22Rv1 (cell line): ENCODE measurements at regions not wholly inside any gene's neighbourhood (a gene's known extent, or its start where the extent isn't known, plus 50 kb on each side); places are given as distances from the start of the nearest gene placed in this dataset.
"Not testable (repeated sequence)": the region's sequence is repeated elsewhere in the genome, so short reads cannot be mapped to it uniquely, and the experiment has no call there.

ENCODE experiments used
- H3K27ac ChIP-seq: fragments of 450-650 bp; 2 replicates; pipeline ENCODE4 v1.5.1; 2017
- ZFX ChIP-seq: fragments of 450-650 bp; IDR thresholded peaks from 2 replicates; pipeline ENCODE4 v1.6.1; 2017; ENCODE audit warnings: antibody characterized with exemption, borderline replicate concordance
- TF ChIP-seq, protein P1 (sequence below): fragments of 450-650 bp; IDR thresholded peaks from 2 replicates; pipeline ENCODE4 v1.5.1; 2017; ENCODE audit warnings: mild to moderate bottlenecking

DNA sequence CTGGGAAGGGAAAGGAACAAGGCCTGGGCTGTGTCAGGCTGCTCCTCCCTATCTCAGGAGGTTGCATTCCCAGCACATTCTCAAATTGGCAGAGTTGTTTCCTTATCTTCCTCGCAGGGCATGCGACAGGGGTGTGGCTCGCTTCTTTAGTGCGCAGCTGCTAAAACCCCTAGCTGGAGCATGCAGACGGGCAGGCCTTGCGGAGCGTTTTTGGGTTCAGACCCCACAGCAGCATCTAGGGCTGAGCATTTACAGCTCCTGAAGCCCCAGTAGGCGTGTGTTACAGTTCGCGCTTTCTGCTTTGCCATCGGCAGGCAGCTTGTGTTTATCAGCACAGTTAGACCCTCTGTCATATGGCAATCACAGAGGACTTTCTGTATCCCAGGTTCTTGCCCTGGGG lies 392.4 kb downstream of the TECRL start:
- no peak overlapping the region for H3K27ac ChIP-seq
- TF ChIP-seq, protein P1, sequence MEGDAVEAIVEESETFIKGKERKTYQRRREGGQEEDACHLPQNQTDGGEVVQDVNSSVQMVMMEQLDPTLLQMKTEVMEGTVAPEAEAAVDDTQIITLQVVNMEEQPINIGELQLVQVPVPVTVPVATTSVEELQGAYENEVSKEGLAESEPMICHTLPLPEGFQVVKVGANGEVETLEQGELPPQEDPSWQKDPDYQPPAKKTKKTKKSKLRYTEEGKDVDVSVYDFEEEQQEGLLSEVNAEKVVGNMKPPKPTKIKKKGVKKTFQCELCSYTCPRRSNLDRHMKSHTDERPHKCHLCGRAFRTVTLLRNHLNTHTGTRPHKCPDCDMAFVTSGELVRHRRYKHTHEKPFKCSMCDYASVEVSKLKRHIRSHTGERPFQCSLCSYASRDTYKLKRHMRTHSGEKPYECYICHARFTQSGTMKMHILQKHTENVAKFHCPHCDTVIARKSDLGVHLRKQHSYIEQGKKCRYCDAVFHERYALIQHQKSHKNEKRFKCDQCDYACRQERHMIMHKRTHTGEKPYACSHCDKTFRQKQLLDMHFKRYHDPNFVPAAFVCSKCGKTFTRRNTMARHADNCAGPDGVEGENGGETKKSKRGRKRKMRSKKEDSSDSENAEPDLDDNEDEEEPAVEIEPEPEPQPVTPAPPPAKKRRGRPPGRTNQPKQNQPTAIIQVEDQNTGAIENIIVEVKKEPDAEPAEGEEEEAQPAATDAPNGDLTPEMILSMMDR = no peak
- no peak for TF ChIP-seq ZFX

DNA sequence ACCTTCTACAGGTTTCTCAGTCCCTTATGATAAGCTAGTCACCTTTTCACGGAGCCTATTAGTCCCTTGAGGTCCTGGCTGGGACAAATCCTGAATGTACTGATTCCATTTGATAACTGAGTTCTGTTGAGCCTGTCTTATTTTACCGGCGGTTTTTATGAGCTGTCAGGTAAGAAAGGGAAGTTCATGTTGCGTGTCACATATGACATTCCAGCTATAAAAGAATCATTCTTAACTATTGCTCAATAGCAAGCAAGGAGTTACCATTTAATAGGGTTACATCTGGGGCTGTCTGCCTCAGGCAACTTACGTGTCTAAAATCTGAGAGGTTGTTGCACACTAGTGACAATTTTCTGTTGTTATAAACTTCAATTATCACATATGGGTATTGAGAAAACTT lies 394.6 kb downstream of the TECRL start:
- TF ChIP-seq ZFX = no peak
- TF ChIP-seq, protein P1 = no peak
- H3K27ac ChIP-seq = no peak overlapping the region

DNA sequence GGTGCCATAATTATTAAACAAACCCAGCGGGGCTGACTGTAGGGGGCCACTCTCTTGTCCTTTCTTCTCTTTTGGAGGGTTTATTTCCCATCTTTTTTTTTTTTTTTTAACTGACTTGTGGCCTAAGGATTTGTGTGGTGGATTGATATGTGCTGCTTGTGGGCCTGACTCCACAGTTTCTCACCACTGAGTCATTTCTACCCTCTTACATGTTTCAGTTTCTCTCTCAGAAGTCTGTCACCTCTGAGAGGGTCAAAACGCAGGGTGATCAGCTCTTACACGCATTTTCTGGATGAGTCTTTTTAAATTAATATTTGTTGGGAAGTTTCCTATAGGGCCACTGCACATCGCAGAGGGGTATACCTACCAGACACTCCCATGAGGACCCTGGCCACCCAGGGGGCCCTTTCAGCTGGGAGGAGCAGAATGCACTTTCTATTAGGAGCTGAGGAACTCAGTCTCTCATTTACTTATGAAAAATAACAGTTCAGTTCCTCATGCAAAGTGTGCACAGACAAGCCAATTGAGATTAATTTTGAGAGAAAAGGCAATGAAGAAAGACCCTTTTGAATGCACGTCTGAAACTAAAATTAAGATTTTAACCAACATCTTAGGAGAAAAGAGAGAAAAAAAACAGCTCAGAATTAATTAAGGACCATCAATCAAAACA lies 407.9 kb downstream of the TECRL start:
- H3K27ac ChIP-seq = no peak overlapping the region
- no peak for TF ChIP-seq ZFX
- TF ChIP-seq, protein P1 = no peak

DNA sequence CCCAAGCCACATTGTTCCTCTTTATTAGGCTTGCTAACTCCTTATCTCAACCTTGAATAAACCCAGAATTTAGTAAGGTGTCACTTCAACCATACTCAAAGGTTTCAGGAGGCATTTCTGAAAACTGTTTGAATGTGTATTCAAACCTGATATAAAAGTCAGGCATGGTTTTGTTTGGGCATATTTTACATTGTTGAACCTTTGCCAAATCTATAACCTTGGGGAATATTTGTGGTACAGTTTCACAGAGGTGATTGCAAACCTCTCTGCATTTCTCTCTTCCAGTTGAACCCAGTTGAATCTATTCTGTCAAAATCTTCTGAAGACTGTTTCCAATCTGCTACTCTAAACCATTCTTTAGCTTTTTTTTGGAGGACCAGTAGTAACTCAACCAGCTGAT lies 409.0 kb downstream of the TECRL start:
- H3K27ac ChIP-seq = no peak overlapping the region
- TF ChIP-seq, protein P1 = no peak
- no peak for TF ChIP-seq ZFX

DNA sequence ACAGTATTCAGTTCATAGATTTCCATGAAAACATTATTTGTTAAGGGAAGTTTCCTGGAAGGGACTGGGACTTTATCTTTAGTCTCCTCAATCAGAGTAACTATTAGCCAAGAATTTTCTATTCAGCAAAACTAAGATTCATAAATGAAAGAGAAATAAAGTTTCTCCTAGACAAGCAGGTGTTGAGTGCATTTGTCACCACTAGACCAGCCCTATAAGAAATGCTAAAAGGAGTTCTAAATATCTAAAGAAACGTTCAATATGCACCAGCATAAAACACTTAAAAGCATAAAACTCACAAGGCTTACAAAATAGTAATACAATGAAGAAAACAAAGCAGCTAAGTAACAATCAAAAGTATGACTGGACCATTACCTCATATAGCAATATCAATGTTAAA lies 423.0 kb downstream of the TECRL start:
- TF ChIP-seq, protein P1 = no peak
- no peak for TF ChIP-seq ZFX
- no peak overlapping the region for H3K27ac ChIP-seq

DNA sequence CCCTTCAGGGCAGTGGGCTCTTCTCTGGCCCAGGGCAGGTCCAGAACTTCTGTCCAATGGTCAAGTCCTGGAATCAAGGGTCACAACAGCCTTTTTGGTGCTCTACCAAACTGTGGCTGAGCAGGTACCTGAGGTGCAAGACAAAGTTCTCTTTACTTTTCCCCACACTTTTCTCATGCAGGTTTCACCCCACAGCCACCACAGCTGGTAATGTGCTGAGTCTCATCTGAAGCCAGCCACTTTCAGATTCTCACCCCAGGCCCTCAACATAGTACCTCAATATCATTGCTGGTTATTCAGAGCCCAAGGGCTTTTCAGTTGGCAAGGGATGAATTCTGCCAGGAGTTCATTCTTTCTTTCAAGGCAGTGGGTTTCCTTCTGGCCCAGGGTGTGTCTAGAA lies 426.0 kb downstream of the TECRL start:
- TF ChIP-seq ZFX = no peak
- TF ChIP-seq, protein P1 = no peak
- no peak overlapping the region for H3K27ac ChIP-seq

DNA sequence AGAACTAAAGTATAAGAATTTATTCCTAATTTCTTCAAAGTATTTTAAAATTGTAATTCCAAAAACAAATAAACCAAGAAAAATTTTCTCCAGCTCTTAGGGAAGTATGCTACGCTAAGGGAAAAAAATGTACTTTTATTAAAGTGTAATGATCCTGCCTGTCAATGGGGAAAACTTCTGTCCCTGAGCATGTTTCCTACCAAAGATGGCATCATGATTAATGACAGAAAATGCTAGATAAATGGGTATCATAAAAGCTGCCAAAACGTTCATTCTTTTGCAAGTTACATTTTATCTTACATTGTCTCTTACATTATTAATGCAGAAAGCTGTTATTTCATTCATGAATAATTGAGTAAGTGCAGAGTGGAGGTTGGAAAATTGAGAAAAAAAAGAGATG lies 443.4 kb downstream of the TECRL start:
- TF ChIP-seq ZFX = no peak
- TF ChIP-seq, protein P1 = no peak
- no peak overlapping the region for H3K27ac ChIP-seq

DNA sequence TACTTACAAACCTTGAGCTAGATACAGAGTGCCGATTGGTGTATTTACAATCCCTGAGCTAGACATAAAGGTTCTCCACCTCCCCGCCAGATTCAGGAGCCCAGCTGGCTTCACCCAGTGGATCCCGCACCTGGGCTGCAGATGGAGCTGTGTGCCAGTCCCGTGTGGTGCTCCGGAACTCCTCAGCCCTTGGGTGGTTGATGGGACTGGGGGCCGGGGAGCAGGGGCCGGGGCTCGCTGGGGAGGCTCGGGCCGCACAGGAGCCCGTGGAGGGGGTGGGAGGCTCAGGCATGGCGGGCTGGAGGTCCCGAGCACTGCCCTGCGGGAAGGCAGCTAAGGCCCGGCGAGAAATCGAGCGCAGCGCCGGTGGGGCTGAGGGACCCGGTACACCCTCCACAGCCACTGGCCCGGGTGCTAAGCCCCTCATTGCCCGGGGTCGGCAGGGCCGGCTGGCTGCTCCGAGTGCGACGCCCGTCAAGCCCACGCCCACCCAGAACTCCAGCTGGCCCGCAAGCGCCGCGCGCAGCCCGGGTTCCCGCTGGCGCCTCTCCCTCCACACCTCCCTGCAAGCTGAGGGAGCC lies 466.5 kb downstream of the TECRL start:
- H3K27ac ChIP-seq = not testable (repeated sequence)
